NCI-H1930 (cell line): ENCODE measurements at regions not wholly inside any gene's neighbourhood (a gene's known extent, or its start where the extent isn't known, plus 50 kb on each side); places are given as distances from the start of the nearest gene placed in this dataset.

Source experiments
- DNase-seq, 2 experiments: peaks; one replicate each; lab custom pipeline; 2025; lab: John Stamatoyannopoulos, UW

DNA sequence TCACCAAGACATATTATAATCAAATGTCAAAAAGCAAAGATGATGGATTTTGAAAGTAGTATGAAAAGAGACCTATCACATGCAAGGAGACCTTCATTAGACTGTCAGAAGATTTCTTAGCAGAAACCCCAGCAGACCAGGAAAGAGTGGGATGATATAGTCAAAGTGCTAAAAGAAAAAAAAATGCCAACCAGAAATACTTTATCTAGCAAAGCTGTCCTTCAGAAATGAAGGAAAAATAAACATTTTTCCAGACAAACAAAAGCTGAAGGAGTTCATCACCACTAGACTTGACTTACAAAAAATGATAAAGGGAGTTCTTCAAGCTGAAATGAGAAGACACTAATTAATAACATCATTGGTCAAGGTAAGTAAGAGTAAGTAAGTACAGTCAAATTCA is 251.2 kb upstream of the SASH1 start:
- DNase-seq = no peak

- no peak for DNase-seq
These were observed 239.2 kb upstream of the SASH1 start for GRCh38 chr6:148103436-148103835.

- no peak for DNase-seq
These were observed 238.5 kb upstream of the SASH1 start for GRCh38 chr6:148104131-148104530.

GRCh38 chr6:148105695-148106094 is 236.9 kb upstream of the SASH1 start:
- no peak for DNase-seq

GRCh38 chr6:148107911-148108310 is 234.7 kb upstream of the SASH1 start:
- DNase-seq = no peak

DNA sequence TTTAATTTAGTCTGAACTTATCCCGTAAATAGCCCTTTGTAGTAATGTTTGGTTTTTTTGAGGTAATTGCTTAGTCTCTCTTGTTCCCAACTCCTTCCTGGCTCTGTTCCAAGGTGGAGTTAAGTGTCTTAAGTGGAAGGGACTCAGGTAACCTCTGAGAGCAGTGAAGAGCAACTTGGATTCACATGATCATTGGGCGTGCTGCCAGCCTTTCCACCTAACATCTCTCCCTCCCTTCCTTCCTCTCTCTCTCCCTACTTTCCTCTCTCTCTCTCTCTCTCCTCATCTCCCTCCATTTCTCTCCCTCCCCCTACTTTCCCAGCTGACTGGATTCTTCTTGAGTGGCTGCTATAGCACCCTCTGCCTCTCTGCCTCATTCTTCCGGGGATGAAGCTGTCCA is 232.9 kb upstream of the SASH1 start:
- DNase-seq = no peak

- no peak for DNase-seq
These were observed 231.7 kb upstream of the SASH1 start for GRCh38 chr6:148110925-148111324.

DNA sequence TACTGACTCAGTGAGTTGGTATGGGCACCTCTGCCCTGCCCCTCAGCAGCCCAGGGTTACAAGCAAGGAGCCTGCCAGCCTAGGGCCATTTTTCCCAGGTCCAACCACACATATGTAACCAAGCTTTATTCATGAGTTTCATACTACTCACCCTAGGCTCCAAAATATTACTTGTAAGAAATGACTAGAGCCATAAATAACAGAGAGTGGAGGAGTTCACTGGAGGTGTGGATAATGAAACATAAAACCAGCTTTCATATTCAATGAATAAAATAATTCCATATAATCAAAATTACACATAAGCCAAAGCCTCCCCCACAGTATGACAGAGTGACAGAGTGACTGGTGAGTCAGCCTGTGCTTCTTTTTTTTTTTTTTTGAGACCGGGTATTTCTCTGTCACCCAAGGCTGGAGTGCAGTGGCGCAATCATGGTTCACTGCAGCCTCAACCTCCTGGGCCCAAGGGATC is 229.8 kb upstream of the SASH1 start:
- DNase-seq = no peak

- DNase-seq = no peak
These were observed 226.6 kb upstream of the SASH1 start for GRCh38 chr6:148116001-148116400.

DNA sequence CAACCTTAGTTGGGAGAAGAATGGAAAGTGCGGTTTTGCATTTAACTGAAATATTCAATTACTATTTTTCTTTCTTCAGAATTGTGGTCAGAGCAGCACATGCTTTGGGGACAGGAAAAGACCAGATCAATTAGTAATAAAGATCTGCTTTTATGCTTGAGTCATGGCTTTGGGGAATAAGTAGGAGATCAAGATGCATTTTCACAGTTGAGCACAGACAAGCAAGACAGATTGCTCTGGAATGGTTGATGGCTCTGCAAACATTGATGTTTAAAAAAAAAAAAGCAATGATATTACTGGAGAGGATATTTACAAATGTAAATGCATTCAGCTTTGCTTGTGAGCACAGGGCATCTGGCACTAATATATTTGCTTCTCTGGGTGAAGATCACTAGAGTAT is 224.4 kb upstream of the SASH1 start:
- DNase-seq = no peak

- no peak for DNase-seq
These were observed 214.5 kb upstream of the SASH1 start for GRCh38 chr6:148128014-148128730.

GRCh38 chr6:148134592-148134991 is 208.0 kb upstream of the SASH1 start:
- no peak for DNase-seq

GRCh38 chr6:148136586-148136985 is 206.1 kb upstream of the SASH1 start:
- no peak for DNase-seq

GRCh38 chr6:148137652-148138051 is 205.0 kb upstream of the SASH1 start:
- DNase-seq = no peak

- no peak for DNase-seq
These were observed 204.1 kb upstream of the SASH1 start for GRCh38 chr6:148138573-148138972.

- no peak for DNase-seq
These were observed 201.7 kb upstream of the SASH1 start for GRCh38 chr6:148140772-148141557.

- no peak for DNase-seq
These were observed 199.8 kb upstream of the SASH1 start for GRCh38 chr6:148142821-148143220.

DNA sequence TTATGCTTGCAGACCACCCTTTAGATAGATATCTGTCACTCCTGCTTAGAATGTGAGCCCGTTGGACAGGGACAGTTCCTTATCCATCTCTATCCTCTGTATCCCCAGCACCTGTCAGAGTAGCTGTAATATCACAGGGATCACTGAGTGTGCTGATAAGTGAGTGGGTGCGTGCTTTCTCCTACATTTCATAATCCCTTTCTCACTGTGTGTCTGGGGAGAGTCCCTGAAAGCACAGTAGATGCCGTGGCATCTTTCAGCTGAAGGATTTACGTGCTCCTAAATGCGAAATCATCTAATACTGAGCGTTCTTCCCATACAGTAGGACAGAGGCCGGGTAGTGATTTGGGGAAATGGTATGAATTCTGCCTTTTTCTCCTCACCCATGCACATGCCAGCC is 198.9 kb upstream of the SASH1 start:
- DNase-seq = no peak

- peak; percentile 10 to 26 for DNase-seq
These were observed 197.6 kb upstream of the SASH1 start for GRCh38 chr6:148144917-148145521.

DNA sequence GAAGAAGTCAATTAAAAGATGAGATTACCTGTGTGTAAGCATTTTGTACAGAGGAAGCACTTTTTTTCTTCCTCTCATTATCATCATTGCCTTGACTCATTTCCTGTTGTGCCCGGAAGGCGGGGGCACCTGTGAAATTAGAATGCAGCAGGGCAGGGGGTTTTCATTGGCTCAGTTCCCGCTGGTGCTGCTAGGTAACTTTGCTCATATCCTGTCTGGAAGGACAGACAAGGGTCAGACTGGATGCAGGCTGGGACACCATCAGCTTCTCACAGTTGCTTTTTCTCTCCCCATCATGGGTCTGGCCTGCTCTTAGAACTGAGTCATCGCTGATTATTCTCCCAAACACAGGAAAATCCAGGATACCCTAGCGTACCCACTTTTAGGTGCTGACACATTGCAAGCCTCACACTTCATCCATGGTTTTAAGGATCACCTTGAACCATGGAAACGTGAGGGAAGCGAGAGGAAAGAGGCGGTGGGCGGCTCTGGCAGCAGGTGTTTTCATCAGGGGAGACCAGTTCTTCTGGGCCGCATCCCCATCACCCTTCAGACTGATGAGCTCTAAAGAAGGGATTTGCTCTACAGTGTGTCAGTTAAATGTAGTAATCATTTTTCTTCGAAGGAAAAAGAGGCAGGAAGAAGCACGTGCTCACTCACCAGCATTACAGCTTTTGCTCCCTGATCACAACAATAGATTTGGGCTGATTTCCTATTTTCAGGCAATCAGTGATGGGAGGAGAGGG is 195.7 kb upstream of the SASH1 start:
- DNase-seq = no peak

DNA sequence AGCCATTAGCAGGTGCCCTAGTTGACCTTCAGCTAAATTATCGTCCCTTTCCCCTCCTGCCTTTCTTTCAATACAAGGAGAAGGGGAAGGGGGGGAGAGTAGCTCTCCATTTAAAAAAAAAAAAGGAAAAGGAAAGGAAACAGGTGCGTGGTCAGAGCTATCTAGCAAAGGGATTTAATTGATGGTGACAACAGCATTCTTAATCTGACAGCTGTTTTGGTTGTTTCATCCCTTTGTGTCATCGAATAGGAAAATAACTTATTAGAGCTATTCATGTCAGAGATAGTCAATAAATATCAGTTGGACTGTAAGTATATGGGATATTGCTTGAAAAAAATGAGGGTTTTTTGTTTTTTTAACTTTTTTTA is 195.2 kb upstream of the SASH1 start:
- DNase-seq = no peak

- no peak for DNase-seq
These were observed 190.6 kb upstream of the SASH1 start for GRCh38 chr6:148151896-148152643.
